NCI-H1694 treated with DMSO at 0.1 percent for 48 hours (cell line): ENCODE measurements at regions not wholly inside any gene's neighbourhood (a gene's known extent, or its start where the extent isn't known, plus 50 kb on each side); places are given as distances from the start of the nearest gene placed in this dataset.
A peak's percentile ranks its signal among the peaks of the same experiment; 100 is the strongest.

Experiments
- DNase-seq: peaks from one replicate; lab custom pipeline; 2025; lab: John Stamatoyannopoulos, UW

DNA sequence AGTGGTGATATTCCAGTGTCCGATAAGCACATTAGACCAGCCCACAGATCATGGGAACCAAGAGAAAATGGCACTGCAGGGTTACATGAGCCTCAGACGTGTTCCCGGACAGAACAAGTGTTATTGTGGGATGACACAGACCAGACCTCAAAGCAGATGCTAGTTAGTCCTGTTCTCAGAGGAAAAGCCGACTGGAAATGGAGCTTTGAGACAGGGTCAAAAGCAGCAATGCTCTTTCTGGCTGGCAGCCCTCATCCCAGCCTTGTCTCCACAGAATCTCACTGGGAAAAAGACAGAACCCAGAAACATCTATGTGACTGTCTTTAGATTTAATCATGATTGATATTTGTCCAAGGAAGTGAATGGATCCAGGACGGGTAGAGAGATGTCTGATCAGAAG, 506.8 kb downstream of the INSC start:
- DNase-seq, result no peak

DNA sequence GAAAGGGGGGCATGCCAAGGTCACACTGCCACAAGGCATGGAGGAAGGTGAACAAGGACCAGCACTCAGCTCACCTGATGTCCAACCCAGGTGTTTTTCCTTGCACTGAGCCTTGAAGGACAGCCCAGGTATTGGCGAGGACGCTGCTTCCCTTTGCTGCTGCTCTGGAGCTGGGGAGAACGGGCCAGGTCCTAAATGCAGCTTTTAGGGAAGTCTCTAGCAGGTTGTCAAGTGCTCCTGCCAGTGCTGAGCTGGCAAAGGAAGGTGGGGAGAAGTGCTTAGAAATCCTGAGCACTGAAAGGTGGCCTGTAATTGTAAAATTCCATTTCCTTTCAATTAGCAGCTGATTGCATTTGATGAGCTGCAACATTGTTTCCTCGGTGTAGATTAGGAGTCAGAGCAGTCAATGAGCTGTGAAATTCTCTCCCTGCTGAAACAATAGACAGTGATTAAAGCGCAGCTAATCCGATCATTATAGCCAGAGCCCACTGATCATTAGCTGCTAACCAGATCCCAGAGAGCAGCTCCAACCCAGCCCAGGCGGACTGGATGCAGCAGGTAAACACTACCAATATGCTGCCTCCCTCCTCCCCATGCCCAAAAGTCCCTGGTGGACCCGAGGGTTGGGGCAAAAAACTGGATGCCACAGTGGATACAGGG, 507.6 kb downstream of the INSC start:
- DNase-seq, result no peak

- DNase-seq, result no peak
Observed at GRCh38 chr11:15624701-15625100, 510.0 kb downstream of the INSC start.

DNA sequence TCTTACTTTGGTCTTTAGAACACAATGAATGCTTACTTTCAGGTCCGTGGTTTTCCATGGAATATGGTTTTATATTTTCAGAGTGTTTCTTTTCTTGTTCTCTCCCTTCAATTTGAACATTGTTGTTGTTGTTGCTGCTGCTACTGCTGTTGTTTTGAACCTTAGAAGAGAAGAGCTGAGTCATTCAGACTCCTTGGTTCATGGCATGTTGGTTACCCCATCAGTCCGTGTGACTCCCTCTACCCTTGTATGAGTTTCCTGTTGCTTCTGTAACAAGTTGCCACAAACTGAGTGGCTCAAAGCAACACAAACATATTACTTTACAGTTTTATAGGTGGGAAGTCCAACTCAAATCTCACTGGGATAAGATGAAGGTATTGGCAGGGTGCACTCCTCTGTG, 511.0 kb downstream of the INSC start:
- no peak for DNase-seq

GRCh38 chr11:15627560-15627959, 512.8 kb downstream of the INSC start:
- no peak for DNase-seq

DNA sequence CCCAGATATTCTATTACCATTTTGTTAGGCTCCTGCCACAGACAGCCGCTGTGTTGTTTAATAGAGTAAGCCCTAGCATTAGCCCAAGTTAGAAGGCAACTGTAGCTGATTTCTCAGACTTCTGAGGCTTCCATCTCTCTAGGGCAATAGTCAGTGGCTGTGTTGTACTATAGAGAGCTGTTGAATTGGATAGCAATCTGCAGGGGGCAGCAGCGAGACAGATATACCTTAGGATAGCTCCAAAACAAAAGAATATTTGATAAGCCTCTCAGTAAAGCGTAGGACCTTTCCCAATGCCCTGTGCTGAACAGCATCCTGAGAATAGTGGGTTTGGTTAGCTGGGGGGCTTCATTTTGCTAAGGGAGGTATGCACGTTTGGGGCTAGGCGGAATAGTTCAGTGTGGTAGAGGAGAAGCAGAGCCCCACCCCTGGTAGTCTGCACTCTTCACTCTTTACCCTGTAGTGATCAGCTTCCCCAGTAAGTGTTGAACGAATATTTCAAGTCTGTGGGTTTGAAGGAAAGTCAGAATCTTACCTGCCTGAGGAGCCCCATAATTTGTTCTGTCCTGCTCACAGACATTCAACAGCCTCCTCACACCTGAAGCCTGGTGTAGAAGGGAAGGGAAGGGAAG, 515.1 kb downstream of the INSC start:
- peak; percentile 3 for DNase-seq

- no peak for DNase-seq
Observed at GRCh38 chr11:15630896-15631295, 516.2 kb downstream of the INSC start.

GRCh38 chr11:15635521-15635920, 520.8 kb downstream of the INSC start:
- DNase-seq, result no peak

DNA sequence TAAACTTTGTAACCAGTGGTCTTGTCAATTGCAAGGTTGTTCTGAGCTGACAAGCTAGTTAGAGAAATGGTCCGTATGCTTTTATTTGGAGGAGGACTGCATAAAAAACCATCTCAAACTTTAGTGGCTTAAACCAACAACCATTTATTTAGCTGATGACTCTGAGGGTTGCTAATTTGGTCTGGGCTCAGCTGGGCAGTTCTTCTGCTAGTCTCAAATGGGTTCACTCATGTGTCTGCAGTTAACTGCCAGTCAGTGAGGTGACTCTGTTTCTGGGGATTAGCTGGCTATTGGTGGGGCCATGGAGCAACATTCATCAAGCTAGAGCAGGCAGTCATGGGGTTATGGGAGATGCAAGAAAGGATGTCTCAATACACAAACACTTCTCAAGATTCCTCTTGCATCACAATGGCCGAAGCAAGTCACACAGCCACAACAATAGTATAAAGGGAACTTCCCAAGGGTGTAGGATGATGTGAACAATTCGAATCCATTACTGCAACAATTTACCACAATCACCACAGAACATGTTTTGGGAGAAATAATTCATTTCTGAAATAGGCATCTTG, 521.9 kb downstream of the INSC start:
- no peak for DNase-seq

DNA sequence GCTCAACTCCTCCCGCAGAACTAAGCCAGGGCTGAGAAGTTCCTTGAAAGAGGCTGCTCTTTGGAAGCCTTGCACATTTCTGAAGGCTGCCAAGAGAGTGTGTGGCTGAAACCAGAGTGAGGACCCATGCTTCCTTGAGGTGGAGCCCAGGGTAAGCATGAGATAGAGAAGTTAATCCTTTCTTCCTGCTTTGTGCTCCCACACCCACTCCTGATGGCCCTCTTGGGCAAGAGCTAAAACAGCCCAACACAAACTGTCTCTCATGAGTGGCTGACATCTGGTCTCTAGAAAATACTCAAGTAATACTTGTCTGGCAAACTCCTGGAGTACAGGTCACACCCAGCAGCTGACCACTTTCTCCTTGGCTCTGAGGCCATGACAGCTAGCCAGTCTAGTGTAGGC, 523.7 kb downstream of the INSC start:
- DNase-seq, result no peak

GRCh38 chr11:15640318-15640717, 525.6 kb downstream of the INSC start:
- DNase-seq, result no peak

DNA sequence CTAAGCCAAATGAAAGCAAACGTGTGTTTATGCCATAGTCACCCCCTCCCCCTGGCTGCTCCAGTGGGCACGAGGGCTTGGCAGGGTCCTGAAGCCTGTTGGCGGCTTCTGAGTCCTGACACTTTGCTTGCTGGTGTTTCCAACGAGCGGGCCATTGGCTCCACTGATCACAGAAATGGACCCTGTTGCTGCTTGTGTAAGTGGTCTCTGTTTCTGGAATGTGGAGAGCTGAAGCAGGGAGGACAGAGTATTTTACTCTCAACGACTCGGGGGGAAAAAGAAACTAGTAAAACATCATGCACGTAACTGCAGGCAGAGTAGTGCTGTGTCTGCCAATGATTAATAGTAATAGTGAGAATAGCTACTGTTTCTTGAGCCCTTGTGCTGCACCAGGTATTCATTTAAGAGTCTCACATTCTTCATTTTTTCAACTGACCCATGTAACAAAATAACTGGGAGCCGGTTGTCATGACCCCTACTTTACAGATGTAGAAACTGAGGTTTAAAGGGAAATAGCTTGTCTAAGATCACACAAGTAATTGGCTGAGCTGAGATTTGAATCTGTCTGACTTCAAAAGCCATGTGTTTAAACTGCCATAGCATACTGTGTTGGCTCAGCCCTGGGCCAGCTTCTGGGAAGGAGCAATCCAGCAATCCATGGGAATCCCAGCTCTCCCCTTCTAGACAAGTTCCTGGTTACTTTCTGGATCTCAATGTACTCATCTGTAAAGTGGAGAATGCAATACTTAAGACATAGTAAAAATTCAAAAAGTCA, 526.7 kb downstream of the INSC start:
- DNase-seq, result no peak

DNA sequence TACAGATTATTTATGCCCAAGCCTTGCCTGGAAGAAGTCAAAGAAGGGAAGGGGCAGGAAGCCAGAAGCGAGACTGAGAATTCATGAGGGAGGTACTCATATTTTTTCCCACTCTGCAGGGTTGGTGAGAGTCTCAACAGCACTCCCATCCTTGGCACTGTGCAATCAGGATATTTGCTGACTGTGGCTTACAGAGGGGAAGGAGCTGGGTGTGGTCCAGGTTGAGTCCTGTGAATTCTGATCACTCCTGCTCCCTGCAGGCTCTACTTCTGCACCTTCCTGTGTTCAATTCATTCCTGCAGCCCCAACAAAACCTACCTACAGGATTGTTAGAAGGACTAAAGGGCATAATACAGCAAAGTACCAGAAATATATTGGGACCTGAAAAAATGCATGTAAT, 530.5 kb downstream of the INSC start:
- no peak for DNase-seq

DNA sequence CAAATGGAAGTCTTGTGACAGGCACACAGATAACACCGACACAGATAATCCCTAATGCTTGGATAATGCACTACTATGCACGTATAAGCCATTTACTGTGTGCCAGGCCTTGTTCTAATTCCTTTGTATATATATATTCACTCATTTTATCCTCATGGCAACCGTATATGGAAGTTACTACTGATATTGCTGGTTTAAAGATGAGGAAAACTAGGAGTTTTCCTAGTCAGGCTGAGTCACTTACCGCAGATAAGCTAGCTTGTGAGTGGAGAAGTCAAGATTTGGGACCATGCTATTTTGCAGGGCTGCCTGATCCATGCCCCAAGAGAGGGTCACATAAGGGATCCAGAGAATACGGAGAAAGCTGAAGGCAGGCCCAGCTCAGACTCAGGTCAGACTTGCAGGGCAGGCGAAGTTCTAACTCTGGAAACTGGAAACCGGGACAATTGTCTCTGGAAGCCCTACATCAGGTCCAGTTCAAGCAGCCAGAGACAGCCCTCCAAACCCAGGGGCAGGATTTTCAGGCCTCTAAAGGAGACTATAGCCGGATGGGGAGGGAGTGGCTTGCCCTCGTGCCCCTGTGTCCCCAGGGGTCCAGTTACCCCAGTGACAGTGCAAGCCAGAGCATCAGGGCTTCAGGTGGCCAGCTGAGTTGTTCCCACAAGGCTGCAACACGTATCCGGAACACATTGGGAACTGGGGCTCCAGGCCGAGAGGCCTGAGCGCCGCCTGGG, 534.8 kb downstream of the INSC start:
- no peak for DNase-seq

DNA sequence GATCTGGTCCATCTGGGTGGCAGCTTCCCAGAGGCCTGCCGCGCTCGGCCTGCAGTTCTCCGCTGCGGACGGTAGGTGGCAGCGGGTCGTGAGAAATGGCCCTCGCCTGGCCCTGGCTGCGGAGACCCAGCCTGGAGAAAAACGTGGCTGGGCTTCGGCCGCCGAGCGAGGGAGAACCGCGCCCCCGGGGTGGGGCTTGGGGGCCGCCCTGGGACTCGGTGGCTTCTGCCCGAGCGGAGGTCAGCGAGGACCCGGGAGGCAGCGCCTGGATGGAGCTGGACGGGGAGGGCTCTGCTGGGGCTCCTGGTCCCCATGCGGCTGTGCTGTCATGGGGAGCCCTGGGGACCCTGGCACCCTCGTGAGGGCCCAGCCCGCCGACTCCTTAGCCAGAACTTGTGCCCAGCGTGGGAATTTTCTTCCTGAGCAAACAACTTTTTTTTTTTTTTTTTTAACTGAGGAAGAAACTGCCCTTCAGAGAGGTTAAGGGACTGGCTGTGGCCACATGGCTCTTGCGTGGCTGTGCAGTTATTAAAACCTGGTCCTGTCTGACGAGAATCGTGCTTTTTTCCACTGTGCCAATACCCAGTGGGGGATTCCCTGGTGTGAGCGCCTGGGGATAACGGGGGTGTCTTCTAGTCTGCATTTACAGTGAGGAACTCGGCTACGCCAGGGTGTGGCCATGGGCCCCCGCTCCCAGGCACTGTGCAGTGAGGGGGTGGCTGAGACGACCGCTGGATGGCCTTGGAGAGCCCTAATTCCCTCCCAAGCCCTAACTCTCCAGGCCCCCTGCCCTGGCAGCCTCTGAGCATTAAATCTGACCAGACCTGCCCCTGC, 535.6 kb downstream of the INSC start:
- DNase-seq, result peak; percentile 47

DNA sequence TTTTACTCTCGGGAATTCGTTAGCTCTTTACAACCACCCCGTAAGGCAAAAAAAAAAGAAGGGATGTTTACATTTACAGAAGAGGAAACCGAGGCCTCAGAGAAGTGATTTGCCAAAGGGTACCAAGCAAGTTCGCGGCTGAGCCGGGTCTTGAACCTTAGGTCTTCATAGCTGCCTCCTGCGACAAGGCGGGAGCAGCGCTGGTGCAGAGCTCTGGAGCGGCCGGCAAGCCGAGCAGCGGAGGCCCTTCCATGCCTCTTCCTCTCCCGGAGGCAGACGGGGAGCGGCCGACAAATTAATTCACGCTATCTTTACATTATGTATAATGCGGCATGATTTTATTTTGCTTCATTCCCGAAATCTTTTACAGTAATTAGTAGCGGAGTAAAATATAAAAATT, 536.3 kb downstream of the INSC start:
- no peak for DNase-seq

GRCh38 chr11:15651816-15652215, 537.1 kb downstream of the INSC start:
- peak; percentile 56 for DNase-seq

DNA sequence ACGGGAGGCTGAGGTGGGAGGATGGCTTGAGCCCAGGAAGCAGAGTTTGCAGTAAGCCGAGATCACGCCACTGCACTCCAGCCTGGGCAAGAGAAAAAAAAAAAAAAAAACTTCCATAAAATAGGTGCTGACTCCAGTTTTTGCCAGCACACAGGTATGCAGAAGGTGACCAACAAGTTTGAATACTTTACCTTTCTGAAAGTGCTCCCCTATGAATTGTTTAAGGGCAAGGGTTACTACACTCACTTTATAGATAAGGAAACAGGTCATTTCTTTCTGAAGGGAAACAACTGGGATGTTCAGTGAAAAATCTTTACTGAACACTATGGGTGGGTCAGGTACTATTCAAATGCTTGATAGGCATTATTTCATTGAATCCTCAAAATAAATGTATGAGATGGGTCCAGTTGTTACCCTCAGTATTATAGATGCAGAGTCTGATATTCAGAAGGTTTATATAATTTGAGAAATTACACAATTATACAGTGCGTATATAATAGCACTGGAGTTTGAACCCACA, 538.5 kb downstream of the INSC start:
- no peak for DNase-seq

- DNase-seq, result no peak
Observed at GRCh38 chr11:15654451-15654850, 539.7 kb downstream of the INSC start.

DNA sequence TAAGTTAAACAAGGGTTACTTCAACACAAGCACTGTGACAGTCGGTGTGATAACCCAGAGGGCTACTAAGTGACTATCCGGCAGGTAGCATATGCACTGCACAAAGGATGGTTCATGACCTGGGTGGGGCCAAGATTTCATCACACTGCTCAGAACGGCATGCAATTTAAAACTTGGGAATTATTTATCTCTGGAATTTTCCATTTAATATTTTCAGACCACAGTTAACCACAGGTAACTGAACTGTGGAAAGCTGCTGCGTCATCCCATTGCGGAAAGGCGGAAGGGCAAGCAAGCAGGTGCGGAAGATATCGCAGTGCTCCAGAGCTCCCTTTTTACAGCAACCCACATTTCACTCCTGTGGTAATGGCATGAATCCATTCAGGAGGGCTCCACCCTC, 540.8 kb downstream of the INSC start:
- no peak for DNase-seq

DNA sequence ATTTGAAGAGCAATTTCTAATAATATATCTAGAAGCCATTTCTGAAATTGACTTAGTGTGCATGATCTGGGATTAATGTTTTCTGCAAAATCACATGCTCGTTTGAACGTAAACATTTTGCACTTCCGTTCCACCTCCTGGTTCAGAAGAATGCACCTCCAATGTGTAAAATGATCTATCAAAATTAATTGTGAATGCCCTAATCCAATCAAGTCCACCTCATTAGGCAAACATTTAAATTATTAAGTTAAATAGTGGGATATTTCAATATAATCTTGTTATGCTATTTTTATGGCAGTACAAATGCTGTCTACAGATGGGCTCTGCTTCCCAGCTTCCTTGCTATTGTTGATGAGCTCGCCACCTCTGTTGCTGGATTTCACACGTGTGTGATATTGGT, 542.5 kb downstream of the INSC start:
- DNase-seq, result peak; percentile 8
